ENCODE measurements at regions not wholly inside any gene's neighbourhood (a gene's known extent, or its start where the extent isn't known, plus 50 kb on each side); places are given as distances from the start of the nearest gene placed in this dataset.
"Not testable (repeated sequence)": the region's sequence is repeated elsewhere in the genome, so short reads cannot be mapped to it uniquely, and the experiment has no call there.

GRCh38 chr10:80751940-80752339 is 214.2 kb downstream of the SH2D4B start:
- DNase-seq (ENCODE audit: low spot score), result no peak

- DNase-seq (ENCODE audit: low spot score), result no peak
Measured at GRCh38 chr10:80753612-80754011, 215.9 kb downstream of the SH2D4B start.

GRCh38 chr10:80755893-80756292 is 218.2 kb downstream of the SH2D4B start:
- DNase-seq (ENCODE audit: low spot score), result no peak

GRCh38 chr10:80759693-80760092 is 222.0 kb downstream of the SH2D4B start:
- DNase-seq (ENCODE audit: low spot score), result no peak

GRCh38 chr10:80760914-80761371 is 223.2 kb downstream of the SH2D4B start:
- DNase-seq (ENCODE audit: low spot score), result no peak

GRCh38 chr10:80767963-80768362 is 230.3 kb downstream of the SH2D4B start:
- DNase-seq (ENCODE audit: low spot score), result no peak

- no peak for DNase-seq (ENCODE audit: low spot score)
Measured at GRCh38 chr10:80769700-80770160, 232.0 kb downstream of the SH2D4B start.

- no peak for DNase-seq (ENCODE audit: low spot score)
Measured at GRCh38 chr10:80770239-80770638, 232.5 kb downstream of the SH2D4B start.

GRCh38 chr10:80771285-80771684 is 233.6 kb downstream of the SH2D4B start:
- no peak for DNase-seq (ENCODE audit: low spot score)

- no peak for DNase-seq (ENCODE audit: low spot score)
Measured at GRCh38 chr10:80771902-80772555, 234.3 kb downstream of the SH2D4B start.

- no peak for DNase-seq (ENCODE audit: low spot score)
Measured at GRCh38 chr10:80772596-80772995, 234.9 kb downstream of the SH2D4B start.

GRCh38 chr10:80784695-80785094 is 247.0 kb downstream of the SH2D4B start:
- DNase-seq (ENCODE audit: low spot score), result no peak

GRCh38 chr10:80786322-80786721 is 248.6 kb downstream of the SH2D4B start:
- no peak for DNase-seq (ENCODE audit: low spot score)

- no peak for DNase-seq (ENCODE audit: low spot score)
Measured at GRCh38 chr10:80787952-80788351, 250.2 kb downstream of the SH2D4B start.

- no peak for DNase-seq (ENCODE audit: low spot score)
Measured at GRCh38 chr10:80794994-80795393, 257.3 kb downstream of the SH2D4B start.

- DNase-seq (ENCODE audit: low spot score), result no peak
Measured at GRCh38 chr10:80805343-80806020, 267.8 kb downstream of the SH2D4B start.

GRCh38 chr10:80814147-80814652 is 276.5 kb downstream of the SH2D4B start:
- DNase-seq (ENCODE audit: low spot score), result no peak

- DNase-seq (ENCODE audit: low spot score), result no peak
Measured at GRCh38 chr10:80829151-80829550, 291.4 kb downstream of the SH2D4B start.

- no peak for DNase-seq (ENCODE audit: low spot score)
Measured at GRCh38 chr10:80829562-80829961, 291.9 kb downstream of the SH2D4B start.

GRCh38 chr10:80832693-80833092 is 295.0 kb downstream of the SH2D4B start:
- not testable (repeated sequence) for DNase-seq (ENCODE audit: low spot score)

- no peak for DNase-seq (ENCODE audit: low spot score)
Measured at GRCh38 chr10:80855348-80855971, 317.8 kb downstream of the SH2D4B start.

GRCh38 chr10:80856186-80856585 is 318.5 kb downstream of the SH2D4B start:
- no peak for DNase-seq (ENCODE audit: low spot score)

- not testable (repeated sequence) for DNase-seq (ENCODE audit: low spot score)
Measured at GRCh38 chr10:80859279-80859678, 321.6 kb downstream of the SH2D4B start.

Measured in hematopoietic multipotent progenitor cell treated with erythropoietin and hydrocortisone succinate and interleukin-3 and kit ligand, for 17 days (in vitro differentiated cells).